ENCODE measurements at regions not wholly inside any gene's neighbourhood (a gene's known extent, or its start where the extent isn't known, plus 50 kb on each side); places are given as distances from the start of the nearest gene placed in this dataset.

DNA sequence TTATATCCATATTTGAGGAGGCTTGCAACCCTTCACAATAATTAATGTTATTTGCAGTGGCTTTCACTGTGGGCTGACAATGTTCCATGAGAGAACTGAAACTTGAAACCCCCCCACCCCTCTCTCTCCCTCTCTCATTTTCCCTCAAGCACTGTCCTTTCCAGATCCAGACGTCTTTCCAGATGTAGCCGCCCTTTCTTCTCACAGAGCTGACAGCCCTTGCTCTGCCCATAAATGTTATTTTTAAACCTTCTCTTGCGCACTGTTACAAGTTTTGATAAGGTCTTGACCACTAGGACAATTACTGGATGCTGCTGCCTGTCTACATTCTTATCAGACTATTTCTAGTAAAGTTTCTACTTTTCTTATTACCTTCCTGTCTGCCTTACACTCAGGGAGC is 91.4 kb upstream of the LINC00305 start:
- no peaks in the 10 kb centered on the region for H3K9me3 ChIP-seq (ENCODE audit: insufficient read depth, low read depth, low read length)
- no peak overlapping the region for H2AK5ac ChIP-seq (ENCODE audit: low read length)
- no peak overlapping the region for H3K27ac ChIP-seq (ENCODE audit: low read depth, low read length)
- no peaks in the 10 kb centered on the region for H3K79me2 ChIP-seq (ENCODE audit: control insufficient read depth, insufficient read depth, low read length, poor library complexity)
- no peak overlapping the region for H3K4ac ChIP-seq (ENCODE audit: low read depth, low read length)
- H3K18ac ChIP-seq (ENCODE audit: low read length), result no peak overlapping the region
- no peak overlapping the region for H2BK5ac ChIP-seq (ENCODE audit: low read depth, low read length, poor library complexity)
- no peak overlapping the region for H2BK12ac ChIP-seq (ENCODE audit: low read length)
- DNase-seq, result no peak
- H3K27me3 ChIP-seq (ENCODE audit: insufficient read depth, low read length), result no peaks in the 10 kb centered on the region
- H2AFZ ChIP-seq (ENCODE audit: insufficient read depth, low read length, poor library complexity), result no peak overlapping the region
- H4K12ac ChIP-seq (ENCODE audit: low read depth, low read length), result no peak overlapping the region
- H3K23ac ChIP-seq (ENCODE audit: low read length), result no peak overlapping the region
- no peak overlapping the region for H3K9ac ChIP-seq (ENCODE audit: low read length)
- H3K79me1 ChIP-seq (ENCODE audit: low read length), result peaks cover 4% of the 10 kb centered on the region
- no peak overlapping the region for H4K8ac ChIP-seq (ENCODE audit: low read depth, low read length)
- H3K4me3 ChIP-seq (ENCODE audit: low read depth, low read length), result no peak overlapping the region
- H3K14ac ChIP-seq (ENCODE audit: low read length), result no peak overlapping the region
- peaks cover 0 to 2% of the 10 kb centered on the region in 2 experiments for H3K4me1 ChIP-seq (ENCODE audit: control insufficient read depth in 1 of 2, insufficient read depth in 2 of 2, low read length in 2 of 2)
- H2BK120ac ChIP-seq (ENCODE audit: insufficient read depth, low read length, poor library complexity), result no peak overlapping the region
- no peak overlapping the region for H3K4me2 ChIP-seq (ENCODE audit: low read length)
- WGBS (ENCODE audit: extremely low coverage, insufficient coverage, insufficient read length), result no CpG with 5 or more reads among the region's 3 CpGs
- no peaks in the 10 kb centered on the region for H3K36me3 ChIP-seq (ENCODE audit: control insufficient read depth in 1 of 2, insufficient read depth in 2 of 2, low read length in 2 of 2)
- no peak overlapping the region for H4K91ac ChIP-seq (ENCODE audit: low read depth, low read length)

DNA sequence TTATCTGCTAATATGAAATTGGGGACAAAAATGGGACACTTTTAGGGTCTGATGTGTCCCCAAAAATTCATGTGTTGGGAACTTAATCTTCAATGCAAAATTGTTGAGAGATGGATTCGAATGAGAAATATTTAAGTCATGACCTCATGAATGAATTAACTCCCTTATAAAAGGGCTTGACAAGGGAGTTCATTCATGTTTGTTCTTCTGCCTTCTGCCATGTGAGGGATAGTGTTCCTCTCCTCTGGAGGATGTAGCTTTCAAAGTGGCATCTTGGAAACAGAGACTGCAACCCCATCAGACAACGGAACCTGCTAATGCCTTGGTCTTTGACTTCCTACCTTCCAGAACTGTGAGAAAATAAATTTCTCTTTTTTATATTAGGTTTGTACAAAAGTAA is 89.2 kb upstream of the LINC00305 start:
- Histone ChIP-seq H3K79me1 (ENCODE audit: low read length) (peaks cover 4% of the 10 kb centered on the region), H2BK5ac (ENCODE audit: low read depth, low read length, poor library complexity) (no peak overlapping the region), H3K14ac (ENCODE audit: low read length) (no peak overlapping the region), H3K23ac (ENCODE audit: low read length) (no peak overlapping the region), H3K18ac (ENCODE audit: low read length) (no peak overlapping the region), H3K27me3 (ENCODE audit: insufficient read depth, low read length) (no peaks in the 10 kb centered on the region), H3K4me2 (ENCODE audit: low read length) (no peak overlapping the region), H3K4me1 (ENCODE audit: control insufficient read depth in 1 of 2, insufficient read depth in 2 of 2, low read length in 2 of 2) (peaks cover 0 to 2% of the 10 kb centered on the region in 2 experiments), H3K9me3 (ENCODE audit: insufficient read depth, low read depth, low read length) (no peaks in the 10 kb centered on the region), H4K91ac (ENCODE audit: low read depth, low read length) (no peak overlapping the region), H3K36me3 (ENCODE audit: control insufficient read depth in 1 of 2, insufficient read depth in 2 of 2, low read length in 2 of 2) (no peaks in the 10 kb centered on the region), H4K12ac (ENCODE audit: low read depth, low read length) (no peak overlapping the region), H3K4ac (ENCODE audit: low read depth, low read length) (no peak overlapping the region), H3K79me2 (ENCODE audit: control insufficient read depth, insufficient read depth, low read length, poor library complexity) (no peaks in the 10 kb centered on the region), H2AK5ac (ENCODE audit: low read length) (no peak overlapping the region), H4K8ac (ENCODE audit: low read depth, low read length) (no peak overlapping the region), H2AFZ (ENCODE audit: insufficient read depth, low read length, poor library complexity) (no peak overlapping the region), H3K9ac (ENCODE audit: low read length) (no peak overlapping the region), H3K4me3 (ENCODE audit: low read depth, low read length) (no peak overlapping the region), H2BK12ac (ENCODE audit: low read length) (no peak overlapping the region), H3K27ac (ENCODE audit: low read depth, low read length) (no peak overlapping the region), H2BK120ac (ENCODE audit: insufficient read depth, low read length, poor library complexity) (no peak overlapping the region)
- no peak for DNase-seq
- WGBS (ENCODE audit: extremely low coverage, insufficient coverage, insufficient read length), result no CpG with 5 or more reads among the region's 2 CpGs

DNA sequence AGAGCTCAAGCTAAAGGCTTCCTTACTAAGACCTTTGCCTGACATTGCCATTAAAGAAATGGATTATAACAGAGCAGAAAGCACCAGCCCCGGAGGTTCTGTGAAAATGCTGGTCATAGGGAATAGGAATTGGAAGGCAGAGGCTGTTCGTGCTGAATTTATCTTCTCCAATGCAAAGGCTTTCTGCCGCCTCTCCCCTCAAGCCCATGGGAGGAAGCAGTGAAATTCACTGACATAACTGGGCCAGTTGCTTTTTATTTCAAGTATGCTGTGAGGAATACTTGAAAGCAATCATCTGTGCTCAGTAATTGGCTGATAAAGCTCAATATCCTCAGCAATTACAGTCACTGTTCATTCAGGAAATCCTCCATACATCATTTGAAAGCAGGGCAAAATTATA is 85.4 kb upstream of the LINC00305 start:
- Histone ChIP-seq H3K18ac (ENCODE audit: low read length) (no peak overlapping the region), H3K79me2 (ENCODE audit: control insufficient read depth, insufficient read depth, low read length, poor library complexity) (no peaks in the 10 kb centered on the region), H3K36me3 (ENCODE audit: control insufficient read depth in 1 of 2, insufficient read depth in 2 of 2, low read length in 2 of 2) (no peaks in the 10 kb centered on the region), H4K12ac (ENCODE audit: low read depth, low read length) (no peak overlapping the region), H3K79me1 (ENCODE audit: low read length) (no peaks in the 10 kb centered on the region), H2BK12ac (ENCODE audit: low read length) (no peak overlapping the region), H2BK5ac (ENCODE audit: low read depth, low read length, poor library complexity) (no peak overlapping the region), H3K9ac (ENCODE audit: low read length) (no peak overlapping the region), H2BK120ac (ENCODE audit: insufficient read depth, low read length, poor library complexity) (no peak overlapping the region), H4K91ac (ENCODE audit: low read depth, low read length) (no peak overlapping the region), H3K14ac (ENCODE audit: low read length) (no peak overlapping the region), H3K4me3 (ENCODE audit: low read depth, low read length) (no peak overlapping the region), H3K23ac (ENCODE audit: low read length) (no peak overlapping the region), H3K4me2 (ENCODE audit: low read length) (no peak overlapping the region), H3K9me3 (ENCODE audit: insufficient read depth, low read depth, low read length) (peaks cover 4% of the 10 kb centered on the region), H4K8ac (ENCODE audit: low read depth, low read length) (no peak overlapping the region), H2AK5ac (ENCODE audit: low read length) (no peak overlapping the region), H3K27me3 (ENCODE audit: insufficient read depth, low read length) (no peaks in the 10 kb centered on the region), H2AFZ (ENCODE audit: insufficient read depth, low read length, poor library complexity) (no peak overlapping the region), H3K4me1 (ENCODE audit: control insufficient read depth in 1 of 2, insufficient read depth in 2 of 2, low read length in 2 of 2) (no peaks in the 10 kb centered on the region), H3K4ac (ENCODE audit: low read depth, low read length) (no peak overlapping the region), H3K27ac (ENCODE audit: low read depth, low read length) (no peak overlapping the region)
- WGBS (ENCODE audit: extremely low coverage, insufficient coverage, insufficient read length), result no CpG with 5 or more reads among the region's 3 CpGs
- DNase-seq, result no peak

DNA sequence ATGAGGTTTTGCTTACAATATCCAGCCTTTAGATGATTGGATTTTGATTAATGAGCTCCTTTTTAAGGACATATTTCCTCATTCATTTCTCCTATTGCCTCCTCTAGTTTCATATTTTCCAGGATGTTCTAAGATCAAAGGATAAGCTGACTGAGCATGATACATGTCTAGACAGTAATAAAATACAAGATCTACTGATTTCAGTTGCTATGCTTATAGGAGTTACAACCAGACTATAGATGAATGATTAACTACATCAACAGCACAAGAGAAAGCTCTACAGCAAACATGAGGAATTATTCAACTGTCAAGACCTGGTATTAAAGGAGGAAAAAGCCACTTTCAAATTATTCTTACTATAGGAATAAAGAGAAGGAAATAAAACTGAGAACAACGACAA is 85.0 kb upstream of the LINC00305 start:
- H3K14ac ChIP-seq (ENCODE audit: low read length), result no peak overlapping the region
- H3K18ac ChIP-seq (ENCODE audit: low read length), result no peak overlapping the region
- no peaks in the 10 kb centered on the region for H3K79me2 ChIP-seq (ENCODE audit: control insufficient read depth, insufficient read depth, low read length, poor library complexity)
- H3K4ac ChIP-seq (ENCODE audit: low read depth, low read length), result no peak overlapping the region
- no peak overlapping the region for H3K4me3 ChIP-seq (ENCODE audit: low read depth, low read length)
- H3K4me1 ChIP-seq (ENCODE audit: control insufficient read depth in 1 of 2, insufficient read depth in 2 of 2, low read length in 2 of 2), result no peaks in the 10 kb centered on the region
- no peaks in the 10 kb centered on the region for H3K36me3 ChIP-seq (ENCODE audit: control insufficient read depth in 1 of 2, insufficient read depth in 2 of 2, low read length in 2 of 2)
- H3K9ac ChIP-seq (ENCODE audit: low read length), result no peak overlapping the region
- H3K4me2 ChIP-seq (ENCODE audit: low read length), result no peak overlapping the region
- H2BK12ac ChIP-seq (ENCODE audit: low read length), result no peak overlapping the region
- no peak for DNase-seq
- H4K8ac ChIP-seq (ENCODE audit: low read depth, low read length), result no peak overlapping the region
- H2BK120ac ChIP-seq (ENCODE audit: insufficient read depth, low read length, poor library complexity), result no peak overlapping the region
- H3K9me3 ChIP-seq (ENCODE audit: insufficient read depth, low read depth, low read length), result peaks cover 4% of the 10 kb centered on the region
- no peak overlapping the region for H2BK5ac ChIP-seq (ENCODE audit: low read depth, low read length, poor library complexity)
- H3K27ac ChIP-seq (ENCODE audit: low read depth, low read length), result no peak overlapping the region
- no peak overlapping the region for H4K12ac ChIP-seq (ENCODE audit: low read depth, low read length)
- H3K79me1 ChIP-seq (ENCODE audit: low read length), result no peaks in the 10 kb centered on the region
- no CpG with 5 or more reads among the region's 1 CpG for WGBS (ENCODE audit: extremely low coverage, insufficient coverage, insufficient read length)
- no peak overlapping the region for H2AK5ac ChIP-seq (ENCODE audit: low read length)
- no peak overlapping the region for H2AFZ ChIP-seq (ENCODE audit: insufficient read depth, low read length, poor library complexity)
- H3K23ac ChIP-seq (ENCODE audit: low read length), result no peak overlapping the region
- no peak overlapping the region for H4K91ac ChIP-seq (ENCODE audit: low read depth, low read length)
- H3K27me3 ChIP-seq (ENCODE audit: insufficient read depth, low read length), result no peaks in the 10 kb centered on the region

Data from trophoblast cell (in vitro differentiated cells and primary cell).